NB4 (cell line): ENCODE measurements at regions not wholly inside any gene's neighbourhood (a gene's known extent, or its start where the extent isn't known, plus 50 kb on each side); places are given as distances from the start of the nearest gene placed in this dataset.

Experiments used
- CTCF ChIP-seq: IDR thresholded peaks from one replicate; pipeline ENCODE4 v1.5.1; 2012; ENCODE audit warnings: low read depth, low read length
- MAX ChIP-seq: IDR thresholded peaks from 2 replicates; pipeline ENCODE4 v1.6.1; 2011; ENCODE audit warnings: low read depth, low read length
- POLR2A ChIP-seq: IDR thresholded peaks from 2 replicates; pipeline ENCODE4 v1.6.1; 2011; ENCODE audit warnings: mild to moderate bottlenecking; ENCODE audit not compliant: insufficient read length; ENCODE audit errors: extremely low read depth

DNA sequence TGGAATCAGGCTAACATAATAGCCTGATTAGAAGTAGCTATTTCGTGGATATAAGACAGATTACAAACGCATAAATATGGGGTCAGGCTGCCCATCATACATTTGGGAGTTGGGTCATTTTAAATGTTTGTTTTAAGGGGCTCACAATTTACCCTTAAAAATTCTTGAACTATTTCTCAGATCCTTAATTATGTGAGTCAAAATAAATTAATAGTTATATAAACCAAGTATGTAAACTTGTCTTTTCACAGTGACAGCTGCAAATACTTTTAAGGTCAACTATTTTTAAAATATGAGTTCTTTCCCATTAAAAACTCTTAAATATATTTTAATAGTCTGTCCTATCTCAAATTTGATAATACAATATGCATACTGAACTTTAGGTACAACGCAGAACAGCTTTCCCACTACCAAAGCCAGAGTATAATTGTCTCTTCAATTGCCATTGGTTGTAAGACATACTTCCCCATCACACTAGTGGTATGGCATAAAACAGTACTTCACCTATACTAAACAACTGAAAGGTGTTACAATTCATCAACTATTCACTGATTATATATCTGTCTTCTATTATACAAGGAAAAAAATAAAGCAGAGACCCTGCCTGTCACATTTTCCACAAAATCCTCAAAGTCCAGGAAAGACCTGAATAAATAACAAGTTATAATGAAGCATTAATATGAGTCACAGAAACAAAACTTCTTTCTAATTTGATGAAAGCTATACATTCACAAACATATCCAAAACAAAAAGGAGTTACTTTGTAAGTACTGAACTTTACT is 80.8 kb upstream of the COL21A1 start:
- TF ChIP-seq CTCF: no peak
- TF ChIP-seq MAX: no peak
- no peak for TF ChIP-seq POLR2A
